GM18870 (cell line): ENCODE measurements at regions not wholly inside any gene's neighbourhood (a gene's known extent, or its start where the extent isn't known, plus 50 kb on each side); places are given as distances from the start of the nearest gene placed in this dataset.

ENCODE experiments used
- ATAC-seq: cut with Tn5 transposase; IDR thresholded peaks from one replicate; pipeline ENCODE4 v1.9.1; 2021; ENCODE audit warnings: moderate library complexity; ENCODE audit not compliant: unreplicated experiment

DNA sequence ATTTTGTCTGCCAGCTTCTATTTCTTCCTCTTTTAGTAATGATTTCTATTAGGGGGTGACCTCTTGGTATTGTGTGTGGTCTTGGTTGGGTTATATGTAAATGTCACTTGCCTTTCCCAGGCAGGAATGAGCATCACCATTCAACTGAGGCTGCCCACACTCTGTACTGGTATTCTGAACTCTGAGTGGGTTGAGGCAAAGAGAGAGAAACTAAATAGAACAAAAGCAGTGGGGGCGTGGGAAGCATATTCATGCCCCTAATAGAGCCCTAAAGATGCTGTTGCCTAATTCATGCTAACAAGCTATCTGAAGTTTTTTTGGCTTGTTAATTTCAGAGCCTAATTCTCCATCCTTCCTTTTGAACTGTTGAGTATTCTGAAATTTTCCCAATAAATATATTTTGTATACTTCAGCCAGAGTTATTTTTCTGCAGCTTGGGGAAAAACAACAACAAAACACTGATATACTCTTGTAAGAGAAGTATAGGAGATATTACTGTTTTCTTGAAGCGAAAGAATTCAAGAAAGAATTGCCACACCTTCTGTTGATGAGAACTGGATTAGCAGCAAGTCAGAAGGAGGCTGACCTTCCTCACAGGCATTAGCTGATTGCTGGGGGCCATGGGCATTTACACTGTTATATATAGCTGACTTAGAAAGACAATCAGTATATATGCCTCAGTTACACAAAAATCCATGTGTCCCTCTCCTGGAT, 315.8 kb upstream of the KLF12 start:
- ATAC-seq: no peak

DNA sequence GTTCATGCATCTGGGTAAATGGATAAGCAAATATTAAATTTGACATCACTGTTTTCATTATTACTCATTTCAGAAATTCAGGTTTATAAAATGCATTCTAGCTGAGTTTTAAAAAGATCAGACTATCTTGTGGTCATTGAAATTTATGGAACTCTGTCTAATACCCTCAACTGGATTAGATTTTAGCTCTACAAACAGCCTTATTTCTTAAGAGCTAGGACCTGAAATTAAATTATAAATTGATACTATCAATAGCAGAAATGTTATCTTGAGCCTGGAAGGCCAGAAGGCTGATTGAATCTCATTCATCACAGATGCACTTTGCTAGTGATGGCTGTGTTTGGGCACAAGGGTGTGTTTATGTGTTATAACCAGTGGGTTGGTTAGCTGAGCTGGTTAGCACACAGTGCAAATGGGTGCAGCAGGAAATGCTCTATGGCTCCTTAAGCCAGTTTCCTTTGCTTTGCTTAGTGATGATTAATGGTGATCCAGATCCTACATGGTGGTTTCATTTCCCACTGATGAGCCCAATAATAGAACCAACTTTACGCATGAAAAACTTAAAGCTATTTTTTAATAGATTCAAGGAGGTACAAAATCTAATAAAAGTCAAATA, 310.8 kb upstream of the KLF12 start:
- no peak for ATAC-seq

- no peak for ATAC-seq
These were observed 310.0 kb upstream of the KLF12 start for GRCh38 chr13:74444161-74444571.

- no peak for ATAC-seq
These were observed 309.4 kb upstream of the KLF12 start for GRCh38 chr13:74443631-74444030.

DNA sequence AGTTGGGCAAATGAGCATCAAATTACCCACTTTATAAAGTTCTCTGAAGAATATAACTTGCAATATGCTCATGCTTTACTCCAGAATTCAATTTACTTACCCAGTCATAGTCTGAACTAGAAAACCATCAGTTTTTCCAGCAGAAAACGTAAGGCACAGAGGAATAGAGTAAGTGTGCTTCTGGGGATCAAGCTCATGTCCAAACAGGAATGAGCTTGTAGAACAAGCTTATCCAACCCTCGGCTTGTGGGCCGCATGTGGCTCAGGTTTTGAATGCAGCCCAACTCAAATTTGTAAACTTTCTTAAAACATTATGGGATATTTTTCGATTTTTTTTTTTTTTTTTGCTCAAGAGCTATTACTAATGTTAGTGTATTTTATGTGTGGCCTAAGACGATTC, 308.5 kb upstream of the KLF12 start:
- ATAC-seq: no peak

GRCh38 chr13:74438901-74439300, 304.7 kb upstream of the KLF12 start:
- ATAC-seq: no peak

DNA sequence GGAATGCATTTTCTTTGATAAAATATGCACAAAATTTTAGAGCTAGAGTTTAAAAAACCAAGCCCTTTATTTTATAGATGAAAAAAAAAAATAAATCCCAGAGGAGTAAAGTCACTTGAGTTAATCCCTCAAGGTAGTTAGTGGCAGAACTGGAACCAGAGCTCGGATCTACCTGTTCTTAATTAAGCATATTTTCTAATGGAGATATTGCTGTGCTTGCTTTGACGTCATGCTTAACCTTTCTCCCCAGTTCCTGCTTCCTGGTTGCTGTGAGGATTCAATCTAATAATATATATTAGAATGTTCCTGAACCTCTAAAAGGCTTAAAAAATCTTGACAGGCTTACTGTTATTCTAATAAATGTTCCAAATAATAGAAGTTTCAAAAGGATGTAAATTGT, 300.6 kb upstream of the KLF12 start:
- no peak for ATAC-seq

GRCh38 chr13:74424455-74424854, 290.3 kb upstream of the KLF12 start:
- ATAC-seq: no peak

- ATAC-seq: no peak
These were observed 289.2 kb upstream of the KLF12 start for GRCh38 chr13:74423434-74423833.

DNA sequence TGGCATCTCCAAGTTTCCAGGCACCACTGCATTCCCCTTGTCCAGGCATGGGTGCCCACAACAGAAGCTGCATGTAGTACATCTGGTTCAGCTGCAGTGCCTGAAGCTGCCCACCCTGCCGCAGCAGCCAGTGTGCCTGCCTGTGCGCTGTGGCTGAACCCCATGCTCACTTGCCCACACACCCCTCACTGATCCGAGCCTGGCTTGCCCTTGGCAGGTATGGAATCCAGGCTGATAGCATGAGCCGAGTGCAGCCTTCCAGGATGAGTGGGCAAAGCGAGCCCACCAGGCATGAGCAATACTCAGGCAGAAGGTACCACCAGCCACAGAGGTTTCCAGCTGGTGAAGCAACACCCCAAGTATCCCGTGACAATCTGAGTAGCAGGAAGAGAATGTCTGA, 280.3 kb upstream of the KLF12 start:
- ATAC-seq: no peak

DNA sequence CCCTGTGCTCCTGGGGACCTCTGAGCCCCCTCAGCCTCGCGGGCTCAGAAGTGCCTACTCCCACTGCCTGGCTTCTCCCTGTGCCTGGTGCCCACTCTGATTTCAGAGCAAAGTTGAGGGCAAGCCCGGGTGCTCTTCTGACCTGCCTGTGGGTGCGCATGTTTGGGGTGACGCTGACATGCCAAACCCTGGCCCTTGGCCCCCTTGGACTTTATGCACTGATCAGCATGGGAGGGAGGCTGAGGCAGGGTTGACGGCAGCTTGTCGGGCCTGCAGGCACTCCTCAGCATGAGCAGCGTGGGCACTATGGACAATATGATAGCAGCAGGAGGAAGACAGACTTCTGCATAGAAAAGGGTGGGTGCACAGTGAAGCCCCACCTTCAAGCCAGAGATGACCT, 279.3 kb upstream of the KLF12 start:
- ATAC-seq: no peak

DNA sequence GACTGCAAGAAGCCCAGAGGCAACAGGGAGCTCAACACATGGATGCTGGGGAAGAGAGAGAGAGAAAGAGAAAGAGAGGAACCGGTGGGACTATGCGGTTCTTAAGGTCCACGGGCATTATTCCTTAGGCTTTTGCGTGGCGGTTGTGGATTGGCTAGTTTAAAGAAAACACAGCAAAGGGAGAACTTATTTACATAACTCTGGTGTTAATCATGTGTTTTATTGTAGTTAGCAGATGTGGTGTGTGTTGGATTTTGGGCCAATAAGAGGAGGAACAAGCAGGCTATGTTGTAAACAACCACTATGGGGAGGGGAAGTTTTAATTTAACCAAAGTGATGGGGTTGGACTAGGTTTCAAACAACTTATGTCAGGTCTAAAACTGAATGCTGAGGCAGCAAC, 275.3 kb upstream of the KLF12 start:
- no peak for ATAC-seq

GRCh38 chr13:74406420-74406819, 272.2 kb upstream of the KLF12 start:
- no peak for ATAC-seq

DNA sequence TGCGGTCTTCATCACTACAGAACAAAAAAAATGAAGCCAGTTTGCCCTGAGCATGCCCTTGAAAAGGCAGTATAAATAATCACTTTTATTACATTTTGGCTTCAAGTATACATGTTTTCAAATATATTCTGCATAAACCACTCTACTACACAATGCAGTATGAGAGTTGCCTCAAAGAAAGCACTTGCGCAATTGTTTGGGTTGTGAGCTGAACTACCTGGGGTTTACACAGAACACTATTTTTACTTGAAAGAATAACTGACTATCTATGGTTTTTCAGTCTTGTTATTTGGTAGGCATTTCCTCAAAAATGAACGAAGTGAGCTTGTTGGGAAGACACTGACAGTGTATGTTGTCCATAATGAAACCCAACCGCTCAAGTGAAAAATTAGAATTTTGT, 264.4 kb upstream of the KLF12 start:
- ATAC-seq: no peak

DNA sequence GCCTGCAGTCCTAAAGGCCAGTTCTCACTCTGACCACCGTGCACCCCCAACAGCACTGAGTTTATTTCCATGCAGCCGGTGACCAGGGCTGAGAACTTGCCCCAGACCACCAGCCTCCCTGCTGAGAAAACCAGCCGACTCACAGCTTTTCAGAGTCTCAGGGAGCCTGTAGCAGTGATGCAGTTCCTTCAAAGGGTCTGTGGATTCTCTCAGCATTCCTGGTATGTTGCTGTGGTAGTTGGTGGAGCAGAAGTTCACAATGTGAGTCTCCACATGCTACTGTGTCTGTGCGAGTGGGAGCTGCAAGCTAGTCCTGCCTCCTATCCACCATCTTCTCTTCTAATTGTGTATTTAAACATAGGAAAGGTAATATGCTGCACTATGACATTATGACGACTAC, 254.9 kb upstream of the KLF12 start:
- no peak for ATAC-seq

- no peak for ATAC-seq
These were observed 254.4 kb upstream of the KLF12 start for GRCh38 chr13:74388626-74389025.

GRCh38 chr13:74372511-74372910, 238.3 kb upstream of the KLF12 start:
- ATAC-seq: no peak

GRCh38 chr13:74367193-74367592, 233.0 kb upstream of the KLF12 start:
- ATAC-seq: no peak

DNA sequence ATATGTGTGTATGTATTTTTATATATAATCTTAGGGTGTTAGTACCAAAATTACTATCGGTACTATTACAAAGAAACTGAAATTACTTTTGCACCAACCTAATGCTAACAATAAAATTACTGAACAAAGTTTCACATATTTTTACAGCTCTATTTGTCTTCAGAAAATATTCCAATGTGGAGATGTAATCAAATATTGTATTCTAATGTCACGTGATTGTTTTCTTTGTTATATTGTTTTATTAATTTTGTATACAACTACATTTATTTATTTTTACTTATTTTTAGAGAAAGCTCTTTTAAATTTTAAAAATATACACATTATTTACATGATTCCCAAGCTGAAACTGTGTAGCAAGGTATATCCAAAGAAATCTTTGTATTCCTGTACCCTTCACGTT, 227.1 kb upstream of the KLF12 start:
- ATAC-seq: no peak

DNA sequence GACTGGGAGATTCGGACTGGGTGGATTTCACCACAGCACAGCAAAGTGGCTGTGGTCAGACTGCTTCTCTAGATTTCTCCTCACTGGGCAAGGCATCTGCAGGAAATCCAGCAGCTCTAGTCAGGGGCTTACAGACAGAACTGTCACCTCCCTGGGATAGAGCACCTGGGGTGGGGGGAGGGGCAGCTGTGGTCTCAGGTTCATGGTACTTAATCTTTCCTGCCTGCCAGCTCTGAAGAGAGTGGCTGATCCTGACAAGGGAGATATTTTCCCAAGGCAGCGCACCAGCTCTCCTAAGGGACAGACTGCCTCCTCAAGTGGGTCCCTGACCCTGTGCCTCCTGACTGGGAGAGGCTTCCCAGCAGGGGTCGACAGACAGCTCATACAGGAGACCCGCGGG, 212.8 kb upstream of the KLF12 start:
- ATAC-seq: no peak

- ATAC-seq: no peak
These were observed 204.1 kb upstream of the KLF12 start for GRCh38 chr13:74338341-74338740.

- no peak for ATAC-seq
These were observed 202.3 kb upstream of the KLF12 start for GRCh38 chr13:74336546-74336945.

DNA sequence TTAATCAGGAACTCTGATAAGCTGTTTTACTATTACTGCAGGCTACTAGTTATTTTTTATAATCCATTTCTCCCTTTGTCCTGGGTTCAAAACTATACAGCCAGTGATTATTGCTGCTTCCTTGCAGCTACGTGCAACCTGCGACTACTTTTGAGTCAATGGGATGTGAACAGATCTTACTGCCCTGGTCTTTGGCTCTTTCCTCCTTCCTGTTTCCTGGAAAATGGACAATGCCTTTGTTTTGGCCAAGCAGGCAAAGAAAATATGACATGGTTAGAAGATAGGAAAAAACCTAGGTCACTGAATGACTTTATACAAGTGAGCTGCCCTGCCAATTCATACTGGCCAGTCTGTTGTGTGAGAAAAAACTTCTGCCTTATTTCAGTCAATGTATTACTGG, 201.2 kb upstream of the KLF12 start:
- no peak for ATAC-seq
